MM.1S (cell line): ENCODE measurements at regions not wholly inside any gene's neighbourhood (a gene's known extent, or its start where the extent isn't known, plus 50 kb on each side); places are given as distances from the start of the nearest gene placed in this dataset.

ENCODE experiments used
- DNase-seq: peaks from one replicate; pipeline ENCODE4 v3.0.0-alpha.2; 2015
- H2AFZ ChIP-seq: fragments of 300-600 bp; sonication (generic); 2 replicates; pipeline ENCODE4 v1.6.0; 2016; ENCODE audit warnings: antibody characterized with exemption, low read length
- H3F3A ChIP-seq: fragments of 300-600 bp; sonication (generic); 2 replicates; pipeline ENCODE4 v1.6.1; 2016; ENCODE audit warnings: mild to moderate bottlenecking, antibody characterized with exemption, low read length, moderate library complexity, mixed read lengths; ENCODE audit not compliant: insufficient read depth
- H3K27ac ChIP-seq: fragments of 300-600 bp; sonication (generic); 2 replicates; pipeline ENCODE4 v1.5.1; 2016; ENCODE audit warnings: mild to moderate bottlenecking, low read length
- H3K27me3 ChIP-seq: fragments of 300-600 bp; sonication (generic); replicated peaks from 2 replicates; pipeline ENCODE4 v1.6.0; 2016; ENCODE audit warnings: low read length; ENCODE audit not compliant: insufficient read depth
- H3K36me3 ChIP-seq: fragments of 300-600 bp; sonication (generic); replicated peaks from 2 replicates; pipeline ENCODE4 v1.6.1; 2016; ENCODE audit warnings: mild to moderate bottlenecking, low read length, mixed read lengths; ENCODE audit not compliant: insufficient read depth
- H3K4me1 ChIP-seq: fragments of 300-600 bp; sonication (generic); 2 replicates; pipeline ENCODE4 v1.6.1; 2016; ENCODE audit warnings: low read length, mixed read lengths
- H3K4me2 ChIP-seq: fragments of 300-600 bp; sonication (generic); 2 replicates; pipeline ENCODE4 v1.6.0; 2016; ENCODE audit warnings: low read depth, low read length
- H3K4me3 ChIP-seq: fragments of 300-600 bp; sonication (generic); 2 replicates; pipeline ENCODE4 v1.5.1; 2016; ENCODE audit warnings: low read length, mixed read lengths
- H3K79me2 ChIP-seq: fragments of 300-600 bp; sonication (generic); 2 replicates; pipeline ENCODE4 v1.6.1; 2016; ENCODE audit warnings: mixed run types, low read length, mixed read lengths
- H3K9ac ChIP-seq: fragments of 300-600 bp; sonication (generic); 2 replicates; pipeline ENCODE4 v1.6.1; 2016; ENCODE audit warnings: low read length, mixed read lengths
- H3K9me2 ChIP-seq: fragments of 300-600 bp; sonication (generic); replicated peaks from 2 replicates; pipeline ENCODE4 v1.6.1; 2016; ENCODE audit warnings: mild to moderate bottlenecking, low read length, mixed read lengths; ENCODE audit not compliant: insufficient read depth
- H3K9me3 ChIP-seq: fragments of 300-600 bp; sonication (generic); replicated peaks from 2 replicates; pipeline ENCODE4 v1.6.1; 2016; ENCODE audit warnings: mild to moderate bottlenecking, low read length, mixed read lengths; ENCODE audit not compliant: insufficient read depth
- H4K20me1 ChIP-seq: fragments of 300-600 bp; sonication (generic); 2 replicates; pipeline ENCODE4 v1.6.1; 2016; ENCODE audit warnings: mild to moderate bottlenecking, low read length, moderate library complexity, mixed read lengths; ENCODE audit not compliant: insufficient read depth
- CTCF ChIP-seq: fragments of 300-600 bp; sonication (generic); IDR thresholded peaks from 2 replicates; pipeline ENCODE4 v1.5.1; 2016; ENCODE audit warnings: antibody characterized with exemption, low read length, mixed read lengths
- EZH2 ChIP-seq: fragments of 300-600 bp; sonication (generic); optimal IDR thresholded peaks from 2 replicates; pipeline ENCODE3; 2017; ENCODE audit warnings: low read depth, mild to moderate bottlenecking, antibody characterized with exemption, low read length, mixed read lengths
- EZH2phosphoT487 ChIP-seq: fragments of 300-600 bp; sonication (generic); IDR thresholded peaks from 2 replicates; pipeline ENCODE4 v1.6.1; 2018; ENCODE audit warnings: antibody characterized with exemption, low read length

GRCh38 chr1:221157026-221157761 lies 278.0 kb downstream of the HLX start:
- TF ChIP-seq EZH2phosphoT487 (no peak), CTCF (no peak), EZH2 (no peak)
- Histone ChIP-seq H3K27ac (no peak overlapping the region), H3K4me3 (no peak overlapping the region), H2AFZ (no peak overlapping the region), H4K20me1 (no peaks in the 10 kb centered on the region), H3K79me2 (no peaks in the 10 kb centered on the region), H3K27me3 (no peaks in the 10 kb centered on the region), H3K9me2 (no peaks in the 10 kb centered on the region), H3K4me1 (no peaks in the 10 kb centered on the region), H3K36me3 (no peaks in the 10 kb centered on the region), H3F3A (no peaks in the 10 kb centered on the region), H3K4me2 (no peak overlapping the region), H3K9me3 (no peaks in the 10 kb centered on the region), H3K9ac (no peak overlapping the region)
- DNase-seq = no peak

- Histone ChIP-seq H3K27me3 (no peaks in the 10 kb centered on the region), H3K4me2 (no peak overlapping the region), H3K9ac (no peak overlapping the region), H3K27ac (no peak overlapping the region), H2AFZ (no peak overlapping the region), H3K9me2 (no peaks in the 10 kb centered on the region), H3K4me1 (no peaks in the 10 kb centered on the region), H3F3A (no peaks in the 10 kb centered on the region), H4K20me1 (no peaks in the 10 kb centered on the region), H3K4me3 (no peak overlapping the region), H3K9me3 (no peaks in the 10 kb centered on the region), H3K79me2 (no peaks in the 10 kb centered on the region), H3K36me3 (no peaks in the 10 kb centered on the region)
- no peak for DNase-seq
- no peak for TF ChIP-seq EZH2
- no peak for TF ChIP-seq CTCF
- no peak for TF ChIP-seq EZH2phosphoT487
Measured at GRCh38 chr1:221159608-221160007, 280.4 kb downstream of the HLX start.

- Histone ChIP-seq H3K79me2 (no peaks in the 10 kb centered on the region), H3F3A (no peaks in the 10 kb centered on the region)
Measured at GRCh38 chr1:221161571-221162041, 282.4 kb downstream of the HLX start.

More at GRCh38 chr1:221161571-221162041, 282.4 kb downstream of the HLX start:
- Histone ChIP-seq H3K27me3 (no peaks in the 10 kb centered on the region), H3K9ac (no peak overlapping the region), H3K4me1 (no peaks in the 10 kb centered on the region), H3K4me2 (no peak overlapping the region), H3K27ac (no peak overlapping the region), H3K36me3 (no peaks in the 10 kb centered on the region), H3K9me2 (no peaks in the 10 kb centered on the region), H4K20me1 (no peaks in the 10 kb centered on the region), H2AFZ (no peak overlapping the region), H3K4me3 (no peak overlapping the region), H3K9me3 (no peaks in the 10 kb centered on the region)
- TF ChIP-seq EZH2 (no peak), CTCF (no peak), EZH2phosphoT487 (no peak)
- no peak for DNase-seq
